ENCODE measurements at regions not wholly inside any gene's neighbourhood (a gene's known extent, or its start where the extent isn't known, plus 50 kb on each side); places are given as distances from the start of the nearest gene placed in this dataset.

DNA sequence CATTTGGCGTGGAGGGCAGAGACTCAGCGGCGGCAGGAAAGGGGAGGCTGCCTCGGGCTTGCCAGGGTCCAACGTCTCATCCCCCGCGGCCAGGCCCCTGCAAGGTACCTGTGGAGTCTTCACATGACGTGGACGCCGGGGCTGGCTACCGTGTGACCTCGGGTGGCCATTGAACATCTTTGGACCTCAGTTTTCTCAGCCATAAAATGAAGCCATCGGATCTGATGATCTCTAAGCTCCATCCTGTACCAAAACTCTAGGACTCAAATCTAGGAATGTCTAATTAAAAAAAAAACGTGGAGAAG lies 141.8 kb upstream of the KCNE2 start:
- no peak for DNase-seq (ENCODE audit: low spot score)
- no peaks in the 10 kb centered on the region for H3K9me3 ChIP-seq (ENCODE audit: low read depth)
- no peak overlapping the region for H3K4me2 ChIP-seq
- no peak overlapping the region for H3K4me3 ChIP-seq
- H2AFZ ChIP-seq = no peak overlapping the region
- TF ChIP-seq EZH2phosphoT487 (IDR thresholded peaks at IDR 0.05; ENCODE audit: low read depth, severe bottlenecking, unreplicated experiment) = no peak
- no peak for TF ChIP-seq EZH2 (IDR thresholded peaks at IDR 0.05; ENCODE audit: borderline replicate concordance)
- TF ChIP-seq, protein P1, sequence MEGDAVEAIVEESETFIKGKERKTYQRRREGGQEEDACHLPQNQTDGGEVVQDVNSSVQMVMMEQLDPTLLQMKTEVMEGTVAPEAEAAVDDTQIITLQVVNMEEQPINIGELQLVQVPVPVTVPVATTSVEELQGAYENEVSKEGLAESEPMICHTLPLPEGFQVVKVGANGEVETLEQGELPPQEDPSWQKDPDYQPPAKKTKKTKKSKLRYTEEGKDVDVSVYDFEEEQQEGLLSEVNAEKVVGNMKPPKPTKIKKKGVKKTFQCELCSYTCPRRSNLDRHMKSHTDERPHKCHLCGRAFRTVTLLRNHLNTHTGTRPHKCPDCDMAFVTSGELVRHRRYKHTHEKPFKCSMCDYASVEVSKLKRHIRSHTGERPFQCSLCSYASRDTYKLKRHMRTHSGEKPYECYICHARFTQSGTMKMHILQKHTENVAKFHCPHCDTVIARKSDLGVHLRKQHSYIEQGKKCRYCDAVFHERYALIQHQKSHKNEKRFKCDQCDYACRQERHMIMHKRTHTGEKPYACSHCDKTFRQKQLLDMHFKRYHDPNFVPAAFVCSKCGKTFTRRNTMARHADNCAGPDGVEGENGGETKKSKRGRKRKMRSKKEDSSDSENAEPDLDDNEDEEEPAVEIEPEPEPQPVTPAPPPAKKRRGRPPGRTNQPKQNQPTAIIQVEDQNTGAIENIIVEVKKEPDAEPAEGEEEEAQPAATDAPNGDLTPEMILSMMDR (IDR thresholded peaks at IDR 0.05; ENCODE audit: poor library complexity) = no peak
- H3K9me2 ChIP-seq (replicated peaks; ENCODE audit: insufficient read depth) = no peaks in the 10 kb centered on the region
- H3K27ac ChIP-seq = peak overlapping the region; percentile 56
- H3K36me3 ChIP-seq (replicated peaks; ENCODE audit: insufficient read depth, low read depth) = no peaks in the 10 kb centered on the region
- no peaks in the 10 kb centered on the region for H3K79me2 ChIP-seq
- H4K20me1 ChIP-seq (ENCODE audit: insufficient read depth, poor library complexity, severe bottlenecking) = no peaks in the 10 kb centered on the region
- WGBS (ENCODE audit: low lambda C conversion rate, missing lambda C conversion rate) = 90% methylated on average over 14 of the region's 14 CpGs
- no peaks in the 10 kb centered on the region for H3K27me3 ChIP-seq
- H3K4me1 ChIP-seq (ENCODE audit: insufficient read depth) = peaks cover 5% of the 10 kb centered on the region

DNA sequence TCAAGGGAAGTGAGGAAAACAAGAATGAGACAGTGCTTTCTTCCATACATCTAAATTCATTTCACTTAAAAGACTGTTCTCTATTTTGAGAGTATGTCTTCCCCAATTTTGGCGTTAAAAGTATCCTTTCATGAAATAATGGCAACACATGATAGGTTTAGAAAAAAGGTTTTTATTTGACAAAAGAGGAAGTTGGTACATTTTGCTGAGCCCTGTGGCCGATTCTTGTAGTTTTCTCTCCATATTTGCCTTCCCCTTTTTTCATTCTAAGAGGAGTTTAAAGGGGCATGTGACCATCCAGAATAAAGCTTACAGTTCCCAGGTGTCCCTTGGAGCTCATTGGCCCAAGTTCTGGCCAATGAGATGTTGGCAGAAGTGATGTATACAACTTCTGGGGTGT lies 140.4 kb upstream of the KCNE2 start:
- TF ChIP-seq EZH2phosphoT487 (IDR thresholded peaks at IDR 0.05; ENCODE audit: low read depth, severe bottlenecking, unreplicated experiment) = no peak
- TF ChIP-seq, protein P1 (IDR thresholded peaks at IDR 0.05; ENCODE audit: poor library complexity) = no peak
- TF ChIP-seq EZH2 (IDR thresholded peaks at IDR 0.05; ENCODE audit: borderline replicate concordance) = no peak
- no peaks in the 10 kb centered on the region for H4K20me1 ChIP-seq (ENCODE audit: insufficient read depth, poor library complexity, severe bottlenecking)
- no peak overlapping the region for H3K27ac ChIP-seq
- H2AFZ ChIP-seq = no peak overlapping the region
- DNase-seq (ENCODE audit: low spot score) = no peak
- no peaks in the 10 kb centered on the region for H3K9me2 ChIP-seq (replicated peaks; ENCODE audit: insufficient read depth)
- H3K4me2 ChIP-seq = no peak overlapping the region
- H3K36me3 ChIP-seq (replicated peaks; ENCODE audit: insufficient read depth, low read depth) = no peaks in the 10 kb centered on the region
- 96% methylated on average over 2 of the region's 2 CpGs for WGBS (ENCODE audit: low lambda C conversion rate, missing lambda C conversion rate)
- H3K79me2 ChIP-seq = no peaks in the 10 kb centered on the region
- peaks cover 5% of the 10 kb centered on the region for H3K4me1 ChIP-seq (ENCODE audit: insufficient read depth)
- no peaks in the 10 kb centered on the region for H3K27me3 ChIP-seq
- no peaks in the 10 kb centered on the region for H3K9me3 ChIP-seq (ENCODE audit: low read depth)
- no peak overlapping the region for H3K4me3 ChIP-seq

DNA sequence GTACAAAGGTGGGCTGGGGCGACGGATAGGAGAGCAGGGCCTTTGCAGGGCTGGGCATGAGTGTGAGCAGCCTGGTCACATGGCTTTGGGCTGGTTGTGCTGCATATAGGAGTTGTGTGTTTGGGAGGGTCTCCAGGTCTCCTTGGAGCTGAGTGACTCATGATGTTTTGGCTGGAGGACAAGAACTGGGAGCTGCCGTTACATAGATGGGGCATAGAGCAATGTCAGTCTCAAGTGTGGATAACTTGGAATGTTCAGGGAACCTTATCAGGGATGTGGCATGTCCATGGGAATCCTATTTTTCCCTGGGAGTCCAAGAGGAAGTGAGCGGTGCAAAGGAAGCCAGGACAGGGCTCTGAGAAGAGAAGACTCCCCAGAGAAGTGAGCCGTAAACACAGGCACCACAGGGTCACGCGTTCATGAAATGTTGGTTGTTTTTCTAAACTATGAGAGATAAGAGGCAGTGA lies 136.4 kb upstream of the KCNE2 start:
- 88% methylated on average over 7 of the region's 7 CpGs for WGBS (ENCODE audit: low lambda C conversion rate, missing lambda C conversion rate)
- Histone ChIP-seq H3K27me3 (no peaks in the 10 kb centered on the region), H3K4me2 (no peak overlapping the region), H3K27ac (no peak overlapping the region), H3K4me1 (ENCODE audit: insufficient read depth) (no peaks in the 10 kb centered on the region), H4K20me1 (ENCODE audit: insufficient read depth, poor library complexity, severe bottlenecking) (no peaks in the 10 kb centered on the region), H2AFZ (no peak overlapping the region), H3K4me3 (no peak overlapping the region), H3K9me3 (ENCODE audit: low read depth) (no peaks in the 10 kb centered on the region), H3K79me2 (no peaks in the 10 kb centered on the region), H3K9me2 (replicated peaks; ENCODE audit: insufficient read depth) (no peaks in the 10 kb centered on the region), H3K36me3 (replicated peaks; ENCODE audit: insufficient read depth, low read depth) (no peaks in the 10 kb centered on the region)
- TF ChIP-seq EZH2 (IDR thresholded peaks at IDR 0.05; ENCODE audit: borderline replicate concordance) (no peak), EZH2phosphoT487 (IDR thresholded peaks at IDR 0.05; ENCODE audit: low read depth, severe bottlenecking, unreplicated experiment) (no peak)
- TF ChIP-seq, protein P1 (IDR thresholded peaks at IDR 0.05; ENCODE audit: poor library complexity) = no peak
- DNase-seq (ENCODE audit: low spot score) = peak; percentile 15

DNA sequence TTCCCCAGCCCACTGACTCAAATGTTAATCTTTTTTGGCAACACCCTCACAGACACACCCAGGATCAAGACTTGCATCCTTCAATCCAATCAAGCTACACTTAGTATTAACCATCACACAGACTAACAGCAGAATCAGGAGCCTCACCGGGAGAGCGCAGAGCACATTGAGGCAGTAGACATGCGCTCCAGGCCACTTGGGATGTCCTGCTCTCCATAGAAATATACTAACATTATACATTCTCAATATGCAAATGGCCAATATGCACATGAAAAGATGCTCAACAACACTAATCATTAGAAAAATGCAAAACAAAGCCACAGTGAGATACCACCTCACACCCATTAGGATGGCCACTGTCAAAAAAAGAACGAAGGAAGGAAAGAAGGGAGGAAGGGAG lies 135.0 kb upstream of the KCNE2 start:
- 95% methylated on average over 4 of the region's 4 CpGs for WGBS (ENCODE audit: low lambda C conversion rate, missing lambda C conversion rate)
- no peak for TF ChIP-seq EZH2 (IDR thresholded peaks at IDR 0.05; ENCODE audit: borderline replicate concordance)
- no peak for TF ChIP-seq EZH2phosphoT487 (IDR thresholded peaks at IDR 0.05; ENCODE audit: low read depth, severe bottlenecking, unreplicated experiment)
- TF ChIP-seq, protein P1 (IDR thresholded peaks at IDR 0.05; ENCODE audit: poor library complexity) = no peak

More for the DNA sequence above, 135.0 kb upstream of the KCNE2 start:
- H3K36me3 ChIP-seq (replicated peaks; ENCODE audit: insufficient read depth, low read depth) = no peaks in the 10 kb centered on the region
- H2AFZ ChIP-seq = no peak overlapping the region
- H4K20me1 ChIP-seq (ENCODE audit: insufficient read depth, poor library complexity, severe bottlenecking) = no peaks in the 10 kb centered on the region
- no peaks in the 10 kb centered on the region for H3K4me1 ChIP-seq (ENCODE audit: insufficient read depth)
- no peaks in the 10 kb centered on the region for H3K9me2 ChIP-seq (replicated peaks; ENCODE audit: insufficient read depth)
- H3K4me3 ChIP-seq = no peak overlapping the region
- H3K27ac ChIP-seq = no peak overlapping the region
- H3K27me3 ChIP-seq = no peaks in the 10 kb centered on the region
- H3K79me2 ChIP-seq = no peaks in the 10 kb centered on the region
- no peak for DNase-seq (ENCODE audit: low spot score)
- no peaks in the 10 kb centered on the region for H3K9me3 ChIP-seq (ENCODE audit: low read depth)
- no peak overlapping the region for H3K4me2 ChIP-seq

Measured in hepatocyte (in vitro differentiated cells).